HG03064 (cell line): ENCODE measurements at regions not wholly inside any gene's neighbourhood (a gene's known extent, or its start where the extent isn't known, plus 50 kb on each side); places are given as distances from the start of the nearest gene placed in this dataset.
"Not testable (repeated sequence)": the region's sequence is repeated elsewhere in the genome, so short reads cannot be mapped to it uniquely, and the experiment has no call there.

ENCODE experiments used
- ATAC-seq: cut with Tn5 transposase; IDR thresholded peaks from one replicate; pipeline ENCODE4 v1.9.1; 2021; ENCODE audit warnings: low read depth; ENCODE audit not compliant: unreplicated experiment

GRCh38 chr1:232153652-232154051 lies 476.3 kb downstream of the SIPA1L2 start:
- ATAC-seq: no peak

- ATAC-seq: no peak
Measured at GRCh38 chr1:232150770-232151548, 479.0 kb downstream of the SIPA1L2 start.

GRCh38 chr1:232149287-232150201 lies 480.4 kb downstream of the SIPA1L2 start:
- no peak for ATAC-seq

GRCh38 chr1:232147215-232147614 lies 482.7 kb downstream of the SIPA1L2 start:
- ATAC-seq: no peak

- ATAC-seq: no peak
Measured at GRCh38 chr1:232146514-232146913, 483.4 kb downstream of the SIPA1L2 start.

- ATAC-seq: no peak
Measured at GRCh38 chr1:232145768-232146167, 484.2 kb downstream of the SIPA1L2 start.

GRCh38 chr1:232144696-232145230 lies 485.2 kb downstream of the SIPA1L2 start:
- no peak for ATAC-seq

- no peak for ATAC-seq
Measured at GRCh38 chr1:232143315-232143886, 486.5 kb downstream of the SIPA1L2 start.

- no peak for ATAC-seq
Measured at GRCh38 chr1:232142403-232143314, 487.3 kb downstream of the SIPA1L2 start.

- not testable (repeated sequence) for ATAC-seq
Measured at GRCh38 chr1:232141167-232141448, 488.8 kb downstream of the SIPA1L2 start.

- no peak for ATAC-seq
Measured at GRCh38 chr1:232140419-232141166, 489.3 kb downstream of the SIPA1L2 start.

GRCh38 chr1:232139444-232139843 lies 490.5 kb downstream of the SIPA1L2 start:
- ATAC-seq: no peak

- ATAC-seq: no peak
Measured at GRCh38 chr1:232138044-232138443, 491.9 kb downstream of the SIPA1L2 start.

- no peak for ATAC-seq
Measured at GRCh38 chr1:232137066-232137465, 492.9 kb downstream of the SIPA1L2 start.

- no peak for ATAC-seq
Measured at GRCh38 chr1:232136136-232136535, 493.8 kb downstream of the SIPA1L2 start.

- no peak for ATAC-seq
Measured at GRCh38 chr1:232134365-232134764, 495.6 kb downstream of the SIPA1L2 start.

GRCh38 chr1:232132572-232132971 lies 497.4 kb downstream of the SIPA1L2 start:
- no peak for ATAC-seq

- no peak for ATAC-seq
Measured at GRCh38 chr1:232131715-232132391, 498.1 kb downstream of the SIPA1L2 start.
